PFSK-1 (cell line): ENCODE measurements at regions not wholly inside any gene's neighbourhood (a gene's known extent, or its start where the extent isn't known, plus 50 kb on each side); places are given as distances from the start of the nearest gene placed in this dataset.

Experiments
- FOXP2 ChIP-seq: optimal IDR thresholded peaks from 2 replicates; pipeline ENCODE3; 2011; ENCODE audit warnings: borderline replicate concordance, control low read depth, inconsistent platforms; ENCODE audit not compliant: insufficient read depth; ENCODE audit errors: extremely low read length, extremely low read depth
- POLR2AphosphoS5 ChIP-seq: IDR thresholded peaks from 2 replicates; pipeline ENCODE4 v1.6.1; 2012; ENCODE audit warnings: low read depth, mild to moderate bottlenecking, control low read depth, low read length, moderate library complexity
- REST ChIP-seq, 2 experiments: IDR thresholded peaks; 2 replicates each; pipeline versions ENCODE4 v1.6.1 to v1.8.0; 2011 to 2012; ENCODE audit warnings: low read depth in 2 of 2, low read length in 2 of 2, control low read depth in 1 of 2, inconsistent platforms in 1 of 2, mild to moderate bottlenecking in 1 of 2, moderate library complexity in 1 of 2; ENCODE audit not compliant: insufficient read depth in 1 of 2
- SIN3A ChIP-seq: IDR thresholded peaks from 2 replicates; pipeline ENCODE4 v1.6.1; 2012; ENCODE audit warnings: mild to moderate bottlenecking, low read length, moderate library complexity, borderline replicate concordance; ENCODE audit not compliant: insufficient read depth
- TAF1 ChIP-seq: IDR thresholded peaks from 2 replicates; pipeline ENCODE4 v1.6.1; 2012; ENCODE audit warnings: low read length, control low read depth, borderline replicate concordance; ENCODE audit not compliant: insufficient read depth

DNA sequence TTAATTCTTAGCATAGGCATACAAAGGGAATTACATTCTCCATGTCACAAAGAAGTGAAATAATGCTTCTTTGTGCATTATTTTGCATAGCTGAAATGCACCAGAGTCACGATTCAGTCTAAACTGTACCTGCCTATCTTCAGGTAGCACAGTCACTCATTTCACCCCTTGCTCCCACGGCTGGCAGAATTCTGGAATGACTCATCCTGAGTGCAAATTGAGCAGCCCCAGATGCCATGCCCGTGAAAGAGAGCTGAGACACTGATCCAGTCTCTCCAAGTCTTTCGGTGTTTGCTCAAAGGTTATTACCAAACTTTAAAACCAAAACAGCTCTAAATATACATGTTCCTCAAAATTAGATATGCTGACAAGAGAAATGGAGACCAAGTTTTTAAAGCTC, 168.3 kb upstream of the POU3F3 start:
- TF ChIP-seq REST (IDR thresholded peaks at IDR 0.05; ENCODE audit: insufficient read depth in 1 of 2, low read depth in 2 of 2, low read length in 2 of 2) = no peak
- TF ChIP-seq SIN3A = no peak
- TF ChIP-seq FOXP2 = no peak
- TF ChIP-seq TAF1 = no peak
- no peak for TF ChIP-seq POLR2AphosphoS5

- TF ChIP-seq FOXP2 (no peak), TAF1 (no peak), SIN3A (no peak), POLR2AphosphoS5 (no peak), REST (IDR thresholded peaks at IDR 0.05; ENCODE audit: insufficient read depth in 1 of 2, low read depth in 2 of 2, low read length in 2 of 2) (no peak)
Observed at GRCh38 chr2:104687147-104687546, 166.8 kb upstream of the POU3F3 start.

- TF ChIP-seq SIN3A (no peak), FOXP2 (no peak), POLR2AphosphoS5 (no peak), TAF1 (no peak), REST (IDR thresholded peaks at IDR 0.05; ENCODE audit: insufficient read depth in 1 of 2, low read depth in 2 of 2, low read length in 2 of 2) (no peak)
Observed at GRCh38 chr2:104690255-104690984, 163.5 kb upstream of the POU3F3 start.

GRCh38 chr2:104698276-104698675, 155.6 kb upstream of the POU3F3 start:
- TF ChIP-seq REST (IDR thresholded peaks at IDR 0.05; ENCODE audit: insufficient read depth in 1 of 2, low read depth in 2 of 2, low read length in 2 of 2) = no peak
- no peak for TF ChIP-seq POLR2AphosphoS5
- TF ChIP-seq TAF1 = no peak

- no peak for TF ChIP-seq SIN3A
- no peak for TF ChIP-seq FOXP2
- no peak for TF ChIP-seq REST (IDR thresholded peaks at IDR 0.05; ENCODE audit: insufficient read depth in 1 of 2, low read depth in 2 of 2, low read length in 2 of 2)
- TF ChIP-seq POLR2AphosphoS5 = no peak
- TF ChIP-seq TAF1 = no peak
Observed at GRCh38 chr2:104701411-104701911, 152.5 kb upstream of the POU3F3 start.
